Activated naive CD8-positive, alpha-beta T cell (primary cell): ENCODE measurements at regions not wholly inside any gene's neighbourhood (a gene's known extent, or its start where the extent isn't known, plus 50 kb on each side); places are given as distances from the start of the nearest gene placed in this dataset.

Experiments
- H3K27ac Mint-ChIP-seq: one replicate; pipeline ENCODE4 v1.8.0; 2021; ENCODE audit warnings: mixed read lengths
- H3K27me3 Mint-ChIP-seq: one replicate; pipeline ENCODE4 v1.8.0; 2021; ENCODE audit warnings: mixed read lengths
- H3K36me3 Mint-ChIP-seq: one replicate; pipeline ENCODE4 v1.8.0; 2021; ENCODE audit warnings: mixed read lengths
- H3K4me1 Mint-ChIP-seq: one replicate; pipeline ENCODE4 v1.8.0; 2021; ENCODE audit warnings: low read depth, mixed read lengths
- H3K4me3 Mint-ChIP-seq: one replicate; pipeline ENCODE4 v1.8.0; 2021; ENCODE audit warnings: mild to moderate bottlenecking, mixed read lengths
- H3K9me3 Mint-ChIP-seq: one replicate; pipeline ENCODE4 v1.8.0; 2021; ENCODE audit warnings: low read depth, mixed read lengths

GRCh38 chr12:92047393-92047826, 98.2 kb downstream of the BTG1 start:
- H3K27ac Mint-ChIP-seq = peak overlapping the region; percentile 91
- peaks cover 87% of the 10 kb centered on the region for H3K4me1 Mint-ChIP-seq
- H3K9me3 Mint-ChIP-seq = peaks cover 9% of the 10 kb centered on the region
- peak overlapping the region; percentile 70 for H3K4me3 Mint-ChIP-seq
- H3K36me3 Mint-ChIP-seq = peaks cover 27% of the 10 kb centered on the region
- H3K27me3 Mint-ChIP-seq = no peaks in the 10 kb centered on the region

GRCh38 chr12:92046557-92047392, 98.9 kb downstream of the BTG1 start:
- H3K4me1 Mint-ChIP-seq = peaks cover 86% of the 10 kb centered on the region
- peak overlapping the region; percentile 70 for H3K4me3 Mint-ChIP-seq
- H3K27ac Mint-ChIP-seq = peak overlapping the region; percentile 91
- no peaks in the 10 kb centered on the region for H3K27me3 Mint-ChIP-seq
- H3K36me3 Mint-ChIP-seq = peaks cover 29% of the 10 kb centered on the region
- peaks cover 9% of the 10 kb centered on the region for H3K9me3 Mint-ChIP-seq

GRCh38 chr12:92045852-92046251, 99.8 kb downstream of the BTG1 start:
- no peak overlapping the region for H3K4me3 Mint-ChIP-seq

GRCh38 chr12:92044435-92044834, 101.2 kb downstream of the BTG1 start:
- Mint-ChIP-seq H3K4me3 (no peak overlapping the region), H3K27ac (peak overlapping the region; percentile 59), H3K9me3 (peaks cover 9% of the 10 kb centered on the region), H3K4me1 (peaks cover 85% of the 10 kb centered on the region), H3K36me3 (peaks cover 26% of the 10 kb centered on the region), H3K27me3 (no peaks in the 10 kb centered on the region)

More at GRCh38 chr12:92045852-92046251, 99.8 kb downstream of the BTG1 start:
- peaks cover 86% of the 10 kb centered on the region for H3K4me1 Mint-ChIP-seq
- H3K27me3 Mint-ChIP-seq = no peaks in the 10 kb centered on the region
- peaks cover 28% of the 10 kb centered on the region for H3K36me3 Mint-ChIP-seq
- H3K9me3 Mint-ChIP-seq = peaks cover 9% of the 10 kb centered on the region
- peak overlapping the region; percentile 91 for H3K27ac Mint-ChIP-seq

- Mint-ChIP-seq H3K27ac (peak overlapping the region; percentile 50), H3K9me3 (no peaks in the 10 kb centered on the region), H3K4me1 (peaks cover 84% of the 10 kb centered on the region), H3K36me3 (peaks cover 17% of the 10 kb centered on the region), H3K4me3 (no peak overlapping the region), H3K27me3 (no peaks in the 10 kb centered on the region)
Measured at GRCh38 chr12:92042791-92043531, 102.7 kb downstream of the BTG1 start.

GRCh38 chr12:92041742-92042141, 103.9 kb downstream of the BTG1 start:
- Mint-ChIP-seq H3K27me3 (no peaks in the 10 kb centered on the region), H3K4me3 (peak overlapping the region; percentile 32), H3K4me1 (peaks cover 84% of the 10 kb centered on the region), H3K27ac (peak overlapping the region; percentile 86), H3K9me3 (no peaks in the 10 kb centered on the region), H3K36me3 (peaks cover 17% of the 10 kb centered on the region)

- Mint-ChIP-seq H3K36me3 (peaks cover 13% of the 10 kb centered on the region), H3K27ac (peak overlapping the region; percentile 96), H3K27me3 (no peaks in the 10 kb centered on the region), H3K9me3 (no peaks in the 10 kb centered on the region), H3K4me1 (peaks cover 87% of the 10 kb centered on the region), H3K4me3 (no peak overlapping the region)
Measured at GRCh38 chr12:92039046-92039445, 106.6 kb downstream of the BTG1 start.

- Mint-ChIP-seq H3K27ac (peak overlapping the region; percentile 96), H3K4me3 (peak overlapping the region; percentile 40)
Measured at GRCh38 chr12:92038476-92038875, 107.2 kb downstream of the BTG1 start.

GRCh38 chr12:92036771-92037453, 108.7 kb downstream of the BTG1 start:
- Mint-ChIP-seq H3K36me3 (peaks cover 7% of the 10 kb centered on the region), H3K9me3 (no peaks in the 10 kb centered on the region), H3K4me1 (peaks cover 89% of the 10 kb centered on the region), H3K27me3 (no peaks in the 10 kb centered on the region), H3K4me3 (peak overlapping the region; percentile 17), H3K27ac (peak overlapping the region; percentile 96)

More at GRCh38 chr12:92038476-92038875, 107.2 kb downstream of the BTG1 start:
- Mint-ChIP-seq H3K36me3 (peaks cover 12% of the 10 kb centered on the region), H3K9me3 (no peaks in the 10 kb centered on the region), H3K4me1 (peaks cover 89% of the 10 kb centered on the region), H3K27me3 (no peaks in the 10 kb centered on the region)

- Mint-ChIP-seq H3K9me3 (no peaks in the 10 kb centered on the region), H3K27me3 (no peaks in the 10 kb centered on the region), H3K36me3 (peaks cover 7% of the 10 kb centered on the region), H3K4me1 (peaks cover 90% of the 10 kb centered on the region), H3K27ac (peak overlapping the region; percentile 96), H3K4me3 (peak overlapping the region; percentile 82)
Measured at GRCh38 chr12:92036061-92036620, 109.5 kb downstream of the BTG1 start.

GRCh38 chr12:92035477-92035876, 110.2 kb downstream of the BTG1 start:
- no peaks in the 10 kb centered on the region for H3K27me3 Mint-ChIP-seq
- H3K9me3 Mint-ChIP-seq = no peaks in the 10 kb centered on the region
- peaks cover 89% of the 10 kb centered on the region for H3K4me1 Mint-ChIP-seq
- H3K27ac Mint-ChIP-seq = peak overlapping the region; percentile 96
- H3K4me3 Mint-ChIP-seq = peak overlapping the region; percentile 82
- H3K36me3 Mint-ChIP-seq = peaks cover 7% of the 10 kb centered on the region

- H3K36me3 Mint-ChIP-seq = peaks cover 4% of the 10 kb centered on the region
- H3K4me3 Mint-ChIP-seq = peak overlapping the region; percentile 82
- no peaks in the 10 kb centered on the region for H3K9me3 Mint-ChIP-seq
- peaks cover 89% of the 10 kb centered on the region for H3K4me1 Mint-ChIP-seq
- H3K27me3 Mint-ChIP-seq = no peaks in the 10 kb centered on the region
- peak overlapping the region; percentile 96 for H3K27ac Mint-ChIP-seq
Measured at GRCh38 chr12:92034858-92035401, 110.7 kb downstream of the BTG1 start.

- Mint-ChIP-seq H3K27me3 (no peaks in the 10 kb centered on the region), H3K36me3 (peaks cover 5% of the 10 kb centered on the region), H3K4me1 (peaks cover 93% of the 10 kb centered on the region), H3K4me3 (no peak overlapping the region), H3K9me3 (no peaks in the 10 kb centered on the region), H3K27ac (no peak overlapping the region)
Measured at GRCh38 chr12:92034083-92034482, 111.6 kb downstream of the BTG1 start.

- Mint-ChIP-seq H3K9me3 (no peaks in the 10 kb centered on the region), H3K4me3 (no peak overlapping the region), H3K27ac (peak overlapping the region; percentile 85), H3K36me3 (peaks cover 13% of the 10 kb centered on the region), H3K4me1 (peaks cover 93% of the 10 kb centered on the region), H3K27me3 (no peaks in the 10 kb centered on the region)
Measured at GRCh38 chr12:92032965-92033364, 112.7 kb downstream of the BTG1 start.
